ENCODE measurements at regions not wholly inside any gene's neighbourhood (a gene's known extent, or its start where the extent isn't known, plus 50 kb on each side); places are given as distances from the start of the nearest gene placed in this dataset.
A peak's percentile ranks its signal among the peaks of the same experiment; 100 is the strongest.
"Not testable (repeated sequence)": the region's sequence is repeated elsewhere in the genome, so short reads cannot be mapped to it uniquely, and the experiment has no call there.

DNA sequence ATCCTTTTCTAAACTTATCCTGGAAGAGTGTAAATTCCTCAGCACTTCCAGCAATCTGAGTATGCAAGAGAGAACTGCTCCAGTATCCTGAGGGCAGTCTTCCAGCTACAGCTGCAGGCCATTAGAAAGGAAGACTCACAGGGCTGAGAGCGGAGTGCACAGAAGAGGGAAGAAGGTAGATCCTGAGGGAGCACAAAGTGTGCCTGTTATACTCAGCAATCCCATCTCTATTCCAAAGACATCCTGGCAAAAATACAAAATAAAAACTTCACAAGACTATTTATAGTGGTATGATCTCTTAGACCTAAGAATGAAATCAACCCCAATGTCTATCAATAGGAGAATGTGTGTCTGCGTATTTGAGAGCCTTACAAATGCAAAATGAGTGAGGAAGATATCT, 292.0 kb downstream of the ZIC1 start:
- no peaks in the 10 kb centered on the region for H3K36me3 ChIP-seq (ENCODE audit: insufficient read depth, low read length)
- H3K27ac ChIP-seq (ENCODE audit: low read depth in 1 of 2, low read length in 2 of 2), result no peak overlapping the region
- ATAC-seq (ENCODE audit: poor library complexity) (no peak), DNase-seq (no peak)
- H3K4me1 ChIP-seq (ENCODE audit: insufficient read depth, low read length), result no peaks in the 10 kb centered on the region
- H3K27me3 ChIP-seq (ENCODE audit: control insufficient read depth in 1 of 2, insufficient read depth in 2 of 2, low read length in 2 of 2), result no peaks in the 10 kb centered on the region
- TF ChIP-seq, protein P1, sequence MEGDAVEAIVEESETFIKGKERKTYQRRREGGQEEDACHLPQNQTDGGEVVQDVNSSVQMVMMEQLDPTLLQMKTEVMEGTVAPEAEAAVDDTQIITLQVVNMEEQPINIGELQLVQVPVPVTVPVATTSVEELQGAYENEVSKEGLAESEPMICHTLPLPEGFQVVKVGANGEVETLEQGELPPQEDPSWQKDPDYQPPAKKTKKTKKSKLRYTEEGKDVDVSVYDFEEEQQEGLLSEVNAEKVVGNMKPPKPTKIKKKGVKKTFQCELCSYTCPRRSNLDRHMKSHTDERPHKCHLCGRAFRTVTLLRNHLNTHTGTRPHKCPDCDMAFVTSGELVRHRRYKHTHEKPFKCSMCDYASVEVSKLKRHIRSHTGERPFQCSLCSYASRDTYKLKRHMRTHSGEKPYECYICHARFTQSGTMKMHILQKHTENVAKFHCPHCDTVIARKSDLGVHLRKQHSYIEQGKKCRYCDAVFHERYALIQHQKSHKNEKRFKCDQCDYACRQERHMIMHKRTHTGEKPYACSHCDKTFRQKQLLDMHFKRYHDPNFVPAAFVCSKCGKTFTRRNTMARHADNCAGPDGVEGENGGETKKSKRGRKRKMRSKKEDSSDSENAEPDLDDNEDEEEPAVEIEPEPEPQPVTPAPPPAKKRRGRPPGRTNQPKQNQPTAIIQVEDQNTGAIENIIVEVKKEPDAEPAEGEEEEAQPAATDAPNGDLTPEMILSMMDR (IDR thresholded peaks at IDR 0.05), result no peak
- H3K4me3 ChIP-seq (ENCODE audit: low read length), result no peak overlapping the region
- intact Hi-C loops (cut with DNase I, micrococcal nuclease), result no loop called here
- Mint-ChIP-seq H3K4me1 (ENCODE audit: low read depth) (no peaks in the 10 kb centered on the region), H3K4me3 (no peak overlapping the region), H3K9me3 (peaks cover 9% of the 10 kb centered on the region), H3K27me3 (no peaks in the 10 kb centered on the region), H3K27ac (no peak overlapping the region), H3K36me3 (ENCODE audit: low read depth) (no peaks in the 10 kb centered on the region)
- CTCF ChIA-PET, result no interaction called here
- POLR2A ChIA-PET, result no interaction called here
- H3K9me3 ChIP-seq (ENCODE audit: control insufficient read depth in 1 of 2, insufficient read depth in 1 of 2, low read length in 2 of 2), result peaks cover 0 to 5% of the 10 kb centered on the region in 2 experiments

- intact Hi-C loops (cut with DNase I, micrococcal nuclease), result no loop called here
- no peaks in the 10 kb centered on the region for H3K4me1 Mint-ChIP-seq (ENCODE audit: low read depth)
- H3K4me3 Mint-ChIP-seq, result no peak overlapping the region
- no peak for ATAC-seq (ENCODE audit: poor library complexity)
- Histone ChIP-seq H3K9me3 (ENCODE audit: control insufficient read depth in 1 of 2, insufficient read depth in 1 of 2, low read length in 2 of 2) (peaks cover 0 to 5% of the 10 kb centered on the region in 2 experiments), H3K4me1 (ENCODE audit: insufficient read depth, low read length) (no peaks in the 10 kb centered on the region), H3K4me3 (ENCODE audit: low read length) (no peak overlapping the region), H3K27ac (ENCODE audit: low read depth in 1 of 2, low read length in 2 of 2) (no peak overlapping the region), H3K27me3 (ENCODE audit: control insufficient read depth in 1 of 2, insufficient read depth in 2 of 2, low read length in 2 of 2) (no peaks in the 10 kb centered on the region), H3K36me3 (ENCODE audit: insufficient read depth, low read length) (no peaks in the 10 kb centered on the region)
- no peaks in the 10 kb centered on the region for H3K36me3 Mint-ChIP-seq (ENCODE audit: low read depth)
- DNase-seq, result no peak
- TF ChIP-seq, protein P1 (IDR thresholded peaks at IDR 0.05), result no peak
- H3K27ac Mint-ChIP-seq, result no peak overlapping the region
- ChIA-PET POLR2A (no interaction called here), CTCF (no interaction called here)
- no peaks in the 10 kb centered on the region for H3K27me3 Mint-ChIP-seq
- peaks cover 4% of the 10 kb centered on the region for H3K9me3 Mint-ChIP-seq
Observed at GRCh38 chr3:147702509-147702908, 293.3 kb downstream of the ZIC1 start.

- H3K36me3 ChIP-seq (ENCODE audit: insufficient read depth, low read length), result no peaks in the 10 kb centered on the region
- TF ChIP-seq, protein P1 (IDR thresholded peaks at IDR 0.05), result no peak
- no peak overlapping the region for H3K4me3 ChIP-seq (ENCODE audit: low read length)
- Mint-ChIP-seq H3K27ac (no peak overlapping the region), H3K36me3 (ENCODE audit: low read depth) (no peaks in the 10 kb centered on the region), H3K9me3 (peaks cover 18% of the 10 kb centered on the region), H3K27me3 (no peaks in the 10 kb centered on the region), H3K4me1 (ENCODE audit: low read depth) (no peaks in the 10 kb centered on the region), H3K4me3 (no peak overlapping the region)
- CTCF ChIA-PET, result no interaction called here
- H3K4me1 ChIP-seq (ENCODE audit: insufficient read depth, low read length), result no peaks in the 10 kb centered on the region
- ATAC-seq (ENCODE audit: poor library complexity) (no peak), DNase-seq (peak in 1 of 14 experiments; percentile 5)
- no peaks in the 10 kb centered on the region for H3K27me3 ChIP-seq (ENCODE audit: control insufficient read depth in 1 of 2, insufficient read depth in 2 of 2, low read length in 2 of 2)
- no peak overlapping the region for H3K27ac ChIP-seq (ENCODE audit: low read depth in 1 of 2, low read length in 2 of 2)
- POLR2A ChIA-PET, result no interaction called here
- intact Hi-C loops (cut with DNase I, micrococcal nuclease), result no loop called here
- H3K9me3 ChIP-seq (ENCODE audit: control insufficient read depth in 1 of 2, insufficient read depth in 1 of 2, low read length in 2 of 2), result peaks cover 0 to 5% of the 10 kb centered on the region in 2 experiments
Observed at GRCh38 chr3:147705651-147706051, 296.5 kb downstream of the ZIC1 start.

- H3K4me1 Mint-ChIP-seq (ENCODE audit: low read depth); H3K27ac Mint-ChIP-seq; H3K4me1 ChIP-seq (ENCODE audit: insufficient read depth, low read length); CTCF ChIA-PET; intact Hi-C loops (cut with DNase I, micrococcal nuclease); H3K4me3 Mint-ChIP-seq; H3K36me3 Mint-ChIP-seq (ENCODE audit: low read depth); H3K36me3 ChIP-seq (ENCODE audit: insufficient read depth, low read length); H3K4me3 ChIP-seq (ENCODE audit: low read length); DNase-seq; H3K27ac ChIP-seq (ENCODE audit: low read depth in 1 of 2, low read length in 2 of 2); H3K9me3 ChIP-seq (ENCODE audit: control insufficient read depth in 1 of 2, insufficient read depth in 1 of 2, low read length in 2 of 2); H3K27me3 ChIP-seq (ENCODE audit: control insufficient read depth in 1 of 2, insufficient read depth in 2 of 2, low read length in 2 of 2); POLR2A ChIA-PET; ATAC-seq (ENCODE audit: poor library complexity); H3K27me3 Mint-ChIP-seq: not testable (repeated sequence)
- peaks cover 14% of the 10 kb centered on the region for H3K9me3 Mint-ChIP-seq
Observed at GRCh38 chr3:147710753-147711152, 301.6 kb downstream of the ZIC1 start.

All from CD4-positive, alpha-beta T cell (primary cell).